Thyroid gland (tissue), 4 donors: ENCODE measurements at regions not wholly inside any gene's neighbourhood (a gene's known extent, or its start where the extent isn't known, plus 50 kb on each side); places are given as distances from the start of the nearest gene placed in this dataset.

Source experiments
- POLR2A ChIP-seq, 2 donors: fragments of 450-650 bp; IDR thresholded peaks; one replicate each; pipeline ENCODE4 v1.6.1; 2017; ENCODE audit warnings: antibody characterized with exemption in 2 of 2, mild to moderate bottlenecking in 2 of 2, moderate library complexity in 1 of 2
- TF ChIP-seq, protein P1 (sequence below), 6 experiments: fragments of 200-600 bp in 3 of 6; fragments of 450-650 bp in 3 of 6; sonication (generic) in 3 of 6; IDR thresholded peaks; one replicate each; pipeline ENCODE4 v1.5.1; 2016 to 2019; ENCODE audit warnings: antibody characterized with exemption in 6 of 6, mild to moderate bottlenecking in 2 of 6, inconsistent platforms in 1 of 6, moderate library complexity in 1 of 6

- TF ChIP-seq, protein P1, sequence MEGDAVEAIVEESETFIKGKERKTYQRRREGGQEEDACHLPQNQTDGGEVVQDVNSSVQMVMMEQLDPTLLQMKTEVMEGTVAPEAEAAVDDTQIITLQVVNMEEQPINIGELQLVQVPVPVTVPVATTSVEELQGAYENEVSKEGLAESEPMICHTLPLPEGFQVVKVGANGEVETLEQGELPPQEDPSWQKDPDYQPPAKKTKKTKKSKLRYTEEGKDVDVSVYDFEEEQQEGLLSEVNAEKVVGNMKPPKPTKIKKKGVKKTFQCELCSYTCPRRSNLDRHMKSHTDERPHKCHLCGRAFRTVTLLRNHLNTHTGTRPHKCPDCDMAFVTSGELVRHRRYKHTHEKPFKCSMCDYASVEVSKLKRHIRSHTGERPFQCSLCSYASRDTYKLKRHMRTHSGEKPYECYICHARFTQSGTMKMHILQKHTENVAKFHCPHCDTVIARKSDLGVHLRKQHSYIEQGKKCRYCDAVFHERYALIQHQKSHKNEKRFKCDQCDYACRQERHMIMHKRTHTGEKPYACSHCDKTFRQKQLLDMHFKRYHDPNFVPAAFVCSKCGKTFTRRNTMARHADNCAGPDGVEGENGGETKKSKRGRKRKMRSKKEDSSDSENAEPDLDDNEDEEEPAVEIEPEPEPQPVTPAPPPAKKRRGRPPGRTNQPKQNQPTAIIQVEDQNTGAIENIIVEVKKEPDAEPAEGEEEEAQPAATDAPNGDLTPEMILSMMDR (IDR thresholded peaks at IDR 0.05) = no peak
- TF ChIP-seq POLR2A (IDR thresholded peaks at IDR 0.05) = no peak
Measured at GRCh38 chr3:84110787-84111186, 848.0 kb upstream of the CADM2 start.
